KMS-11 (cell line): ENCODE measurements at regions not wholly inside any gene's neighbourhood (a gene's known extent, or its start where the extent isn't known, plus 50 kb on each side); places are given as distances from the start of the nearest gene placed in this dataset.

Experiments used
- H2AFZ ChIP-seq: fragments of 200-600 bp; sonication (generic); 2 replicates; pipeline ENCODE4 v1.6.1; 2016; ENCODE audit warnings: antibody characterized with exemption, mixed run types, low read depth
- H3K27ac ChIP-seq: fragments of 200-600 bp; sonication (generic); 2 replicates; pipeline ENCODE4 v1.6.1; 2016; ENCODE audit warnings: mild to moderate bottlenecking, mixed run types
- H3K27me3 ChIP-seq: fragments of 200-600 bp; sonication (generic); 2 replicates; pipeline ENCODE4 v1.6.1; 2017; ENCODE audit warnings: mild to moderate bottlenecking, low read depth, mixed run types, moderate library complexity; ENCODE audit not compliant: insufficient read depth
- H3K36me3 ChIP-seq: fragments of 200-600 bp; sonication (generic); 2 replicates; pipeline ENCODE4 v1.6.1; 2017; ENCODE audit warnings: mild to moderate bottlenecking, mixed run types; ENCODE audit not compliant: insufficient read depth
- H3K4me1 ChIP-seq: fragments of 200-600 bp; sonication (generic); 2 replicates; pipeline ENCODE4 v1.6.1; 2016; ENCODE audit warnings: mild to moderate bottlenecking, low read depth, mixed run types; ENCODE audit not compliant: poor library complexity, severe bottlenecking
- H3K4me2 ChIP-seq: fragments of 200-600 bp; sonication (generic); 2 replicates; pipeline ENCODE4 v1.7.0; 2016; ENCODE audit warnings: mild to moderate bottlenecking, mixed run types
- H3K4me3 ChIP-seq: fragments of 200-600 bp; sonication (generic); IDR thresholded peaks from 2 replicates; pipeline ENCODE4 v1.6.1; 2017; ENCODE audit warnings: low read depth, low read length, mixed read lengths; ENCODE audit not compliant: insufficient read depth
- H3K79me2 ChIP-seq: fragments of 200-600 bp; sonication (generic); 2 replicates; pipeline ENCODE4 v1.6.1; 2016; ENCODE audit warnings: low read depth, mixed run types; ENCODE audit not compliant: insufficient read depth
- H3K9ac ChIP-seq: fragments of 200-600 bp; sonication (generic); 2 replicates; pipeline ENCODE4 v1.6.1; 2016; ENCODE audit warnings: mild to moderate bottlenecking, mixed run types
- H4K20me1 ChIP-seq: fragments of 200-600 bp; sonication (generic); 2 replicates; pipeline ENCODE4 v1.6.1; 2016; ENCODE audit warnings: mild to moderate bottlenecking, mixed run types; ENCODE audit not compliant: insufficient read depth
- CTCF ChIP-seq: fragments of 200-600 bp; sonication (generic); conservative IDR thresholded peaks from 2 replicates; pipeline ENCODE4 v1.6.1; 2017; ENCODE audit warnings: low read depth, mild to moderate bottlenecking, antibody characterized with exemption, low read length, moderate library complexity, mixed read lengths

- H2AFZ ChIP-seq = no peak overlapping the region
- H3K79me2 ChIP-seq = no peaks in the 10 kb centered on the region
- no peaks in the 10 kb centered on the region for H3K4me1 ChIP-seq
- H3K4me3 ChIP-seq = no peak overlapping the region
- H3K27me3 ChIP-seq = no peaks in the 10 kb centered on the region
- H3K9ac ChIP-seq = no peak overlapping the region
- no peaks in the 10 kb centered on the region for H3K36me3 ChIP-seq
- no peaks in the 10 kb centered on the region for H4K20me1 ChIP-seq
- no peak overlapping the region for H3K27ac ChIP-seq
- TF ChIP-seq CTCF = no peak
- no peak overlapping the region for H3K4me2 ChIP-seq
These were observed 747.0 kb upstream of the LUZP2 start for GRCh38 chr11:23749762-23750430.

- Histone ChIP-seq H3K4me1 (no peaks in the 10 kb centered on the region), H3K9ac (no peak overlapping the region), H3K27ac (no peak overlapping the region), H3K79me2 (no peaks in the 10 kb centered on the region), H3K4me3 (no peak overlapping the region), H3K36me3 (no peaks in the 10 kb centered on the region), H4K20me1 (no peaks in the 10 kb centered on the region), H3K4me2 (no peak overlapping the region), H3K27me3 (no peaks in the 10 kb centered on the region), H2AFZ (no peak overlapping the region)
- TF ChIP-seq CTCF = no peak
These were observed 745.6 kb upstream of the LUZP2 start for GRCh38 chr11:23751280-23751679.

GRCh38 chr11:23755076-23755475 lies 741.8 kb upstream of the LUZP2 start:
- Histone ChIP-seq H3K36me3 (no peaks in the 10 kb centered on the region), H3K9ac (no peak overlapping the region), H3K27ac (no peak overlapping the region), H3K27me3 (no peaks in the 10 kb centered on the region), H3K4me3 (no peak overlapping the region), H2AFZ (no peak overlapping the region), H3K4me1 (no peaks in the 10 kb centered on the region), H3K4me2 (no peak overlapping the region), H4K20me1 (no peaks in the 10 kb centered on the region), H3K79me2 (no peaks in the 10 kb centered on the region)
- no peak for TF ChIP-seq CTCF

- no peaks in the 10 kb centered on the region for H3K36me3 ChIP-seq
- no peaks in the 10 kb centered on the region for H3K79me2 ChIP-seq
- H4K20me1 ChIP-seq = no peaks in the 10 kb centered on the region
- no peaks in the 10 kb centered on the region for H3K27me3 ChIP-seq
- no peak overlapping the region for H3K9ac ChIP-seq
- no peak overlapping the region for H2AFZ ChIP-seq
- H3K27ac ChIP-seq = no peak overlapping the region
- no peak overlapping the region for H3K4me3 ChIP-seq
- no peak for TF ChIP-seq CTCF
- H3K4me1 ChIP-seq = no peaks in the 10 kb centered on the region
- no peak overlapping the region for H3K4me2 ChIP-seq
These were observed 741.1 kb upstream of the LUZP2 start for GRCh38 chr11:23755769-23756168.
